HUES6 (cell line): ENCODE measurements at regions not wholly inside any gene's neighbourhood (a gene's known extent, or its start where the extent isn't known, plus 50 kb on each side); places are given as distances from the start of the nearest gene placed in this dataset.
"Not testable (repeated sequence)": the region's sequence is repeated elsewhere in the genome, so short reads cannot be mapped to it uniquely, and the experiment has no call there.

Experiments used
- H3K27ac ChIP-seq: 2 replicates; pipeline ENCODE4 v1.7.0; 2013; ENCODE audit warnings: low read depth, mild to moderate bottlenecking, low read length, inconsistent platforms
- H3K27me3 ChIP-seq: 2 replicates; pipeline ENCODE4 v1.6.1; 2013; ENCODE audit warnings: low read length; ENCODE audit not compliant: control insufficient read depth, insufficient read depth
- H3K36me3 ChIP-seq: 2 replicates; pipeline ENCODE4 v1.6.1; 2013; ENCODE audit warnings: low read length; ENCODE audit not compliant: control insufficient read depth, insufficient read depth
- H3K4me1 ChIP-seq: 2 replicates; pipeline ENCODE4 v1.6.1; 2013; ENCODE audit warnings: low read length; ENCODE audit not compliant: control insufficient read depth, insufficient read depth
- H3K4me3 ChIP-seq: 2 replicates; pipeline ENCODE4 v1.5.1; 2013; ENCODE audit warnings: low read depth, low read length
- H3K9ac ChIP-seq: one replicate; pipeline ENCODE4 v1.6.1; 2013; ENCODE audit warnings: mild to moderate bottlenecking, low read length
- H3K9me3 ChIP-seq: 2 replicates; pipeline ENCODE4 v1.6.1; 2013; ENCODE audit warnings: low read depth, low read length; ENCODE audit not compliant: control insufficient read depth, insufficient read depth

DNA sequence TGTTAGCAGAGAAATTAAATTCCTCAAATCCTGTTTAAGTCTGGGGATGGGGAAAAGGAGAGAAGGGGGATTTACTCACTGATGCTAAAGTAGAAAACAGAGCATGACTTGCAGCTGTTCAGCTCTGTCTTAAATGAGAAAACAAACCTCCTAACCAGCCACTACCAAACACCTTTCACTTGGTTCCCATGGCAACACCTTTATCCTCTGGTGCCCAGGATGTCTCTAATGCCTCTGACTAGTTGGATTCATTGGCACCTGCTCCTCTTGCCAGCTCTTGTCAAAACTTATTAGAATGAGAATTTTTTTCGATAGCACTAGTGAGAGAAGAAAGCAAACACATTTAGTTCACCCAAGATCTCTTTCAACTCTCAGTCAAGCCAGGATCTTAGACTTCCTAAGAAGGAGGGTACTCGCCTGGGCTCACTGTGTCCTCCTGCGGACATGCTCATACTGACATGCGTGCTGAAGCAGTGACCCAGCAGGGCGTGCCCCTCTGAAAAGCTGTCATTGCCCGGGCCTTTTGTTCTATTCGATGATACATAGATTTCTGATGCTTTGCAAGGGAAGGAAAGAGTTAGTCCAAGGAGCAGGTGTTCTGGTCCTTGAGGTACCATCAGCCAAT is 656.0 kb upstream of the CELF4 start:
- Histone ChIP-seq H3K27me3 (no peaks in the 10 kb centered on the region), H3K27ac (no peak overlapping the region), H3K9ac (no peak overlapping the region), H3K4me3 (no peak overlapping the region), H3K9me3 (no peaks in the 10 kb centered on the region), H3K4me1 (no peaks in the 10 kb centered on the region), H3K36me3 (no peaks in the 10 kb centered on the region)

- Histone ChIP-seq H3K9ac (no peak overlapping the region), H3K4me3 (no peak overlapping the region), H3K9me3 (no peaks in the 10 kb centered on the region), H3K36me3 (no peaks in the 10 kb centered on the region), H3K27me3 (no peaks in the 10 kb centered on the region), H3K27ac (no peak overlapping the region), H3K4me1 (peaks cover 13% of the 10 kb centered on the region; the same call in 1 of the 2 replicates)
Measured at GRCh38 chr18:38198956-38199355, 633.4 kb upstream of the CELF4 start.

DNA sequence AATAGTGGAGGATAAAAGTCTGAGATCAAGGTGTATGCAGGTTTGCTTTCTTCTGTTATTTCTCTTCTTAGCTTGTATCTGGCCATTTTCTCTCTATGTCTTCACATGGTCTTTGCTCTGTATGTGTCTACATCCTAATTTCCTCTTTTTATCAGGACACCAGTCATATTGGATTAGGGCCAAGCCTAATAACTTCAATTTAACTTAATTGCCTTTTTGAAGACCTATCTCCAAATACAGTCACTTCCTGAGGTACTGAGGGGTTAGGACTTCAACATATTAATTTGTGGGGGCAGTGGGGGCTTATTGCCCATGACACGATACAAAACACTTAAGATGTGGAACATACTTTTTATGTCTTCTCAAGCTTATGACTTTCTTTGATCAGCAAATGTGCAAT is 632.9 kb upstream of the CELF4 start:
- no peak overlapping the region for H3K27ac ChIP-seq
- H3K9ac ChIP-seq: no peak overlapping the region
- no peaks in the 10 kb centered on the region for H3K9me3 ChIP-seq
- no peak overlapping the region for H3K4me3 ChIP-seq
- no peaks in the 10 kb centered on the region for H3K27me3 ChIP-seq
- no peaks in the 10 kb centered on the region for H3K36me3 ChIP-seq
- peaks cover 13% of the 10 kb centered on the region; the same call in 1 of the 2 replicates for H3K4me1 ChIP-seq

DNA sequence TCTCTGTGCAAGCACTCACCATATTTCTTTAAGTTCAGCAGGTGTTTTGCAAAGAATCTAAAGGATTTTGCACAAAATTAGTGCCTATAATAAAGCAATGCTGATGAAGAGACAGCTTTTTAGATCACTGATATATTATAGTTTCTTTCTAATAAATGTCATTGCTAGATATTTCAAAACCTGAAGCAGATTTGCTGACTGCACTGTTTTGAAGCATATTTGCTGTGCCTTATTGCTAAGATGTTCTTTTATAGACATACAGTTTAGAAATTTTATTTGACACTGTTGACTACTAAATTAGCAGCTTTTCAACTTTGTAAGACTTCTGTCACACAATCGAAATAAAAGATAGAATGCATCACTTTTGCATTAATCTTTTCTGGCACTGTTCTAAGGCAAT is 620.9 kb upstream of the CELF4 start:
- Histone ChIP-seq H3K36me3 (no peaks in the 10 kb centered on the region), H3K27ac (no peak overlapping the region), H3K27me3 (no peaks in the 10 kb centered on the region), H3K4me3 (no peak overlapping the region), H3K9me3 (peaks cover 5% of the 10 kb centered on the region; the same call in 1 of the 2 replicates), H3K9ac (no peak overlapping the region), H3K4me1 (no peaks in the 10 kb centered on the region)

GRCh38 chr18:38174594-38174993 is 609.0 kb upstream of the CELF4 start:
- H3K4me3 ChIP-seq: no peak overlapping the region
- H3K4me1 ChIP-seq: no peaks in the 10 kb centered on the region; the same call in 1 of the 2 replicates
- no peaks in the 10 kb centered on the region for H3K36me3 ChIP-seq
- H3K27ac ChIP-seq: no peak overlapping the region
- H3K27me3 ChIP-seq: no peaks in the 10 kb centered on the region
- no peak overlapping the region for H3K9ac ChIP-seq
- no peaks in the 10 kb centered on the region for H3K9me3 ChIP-seq

DNA sequence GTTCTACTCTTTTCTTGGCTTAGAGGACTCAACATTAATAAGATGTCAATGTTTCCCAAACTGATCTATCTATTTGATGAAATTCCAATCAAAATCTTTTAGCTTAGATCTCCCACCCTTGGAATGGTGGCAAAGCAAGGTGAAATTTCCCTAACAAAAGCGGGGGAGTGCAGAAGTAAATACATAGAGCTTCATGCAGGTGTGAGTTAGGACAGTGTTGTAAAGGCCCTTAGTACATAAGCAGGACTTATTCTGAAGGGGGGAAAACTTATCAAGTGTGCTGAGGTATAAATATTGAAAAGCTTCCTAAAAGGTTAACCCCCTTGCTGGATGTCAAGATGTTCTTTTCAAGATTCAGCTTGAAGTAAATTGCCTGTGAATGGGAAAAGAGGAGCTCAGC is 608.6 kb upstream of the CELF4 start:
- Histone ChIP-seq H3K27me3 (no peaks in the 10 kb centered on the region), H3K9ac (no peak overlapping the region), H3K36me3 (no peaks in the 10 kb centered on the region), H3K4me1 (no peaks in the 10 kb centered on the region; the same call in 1 of the 2 replicates), H3K27ac (no peak overlapping the region), H3K9me3 (no peaks in the 10 kb centered on the region), H3K4me3 (no peak overlapping the region)

- no peaks in the 10 kb centered on the region for H3K27me3 ChIP-seq
- no peaks in the 10 kb centered on the region; the same call in 1 of the 2 replicates for H3K4me1 ChIP-seq
- H3K4me3 ChIP-seq: no peak overlapping the region
- H3K27ac ChIP-seq: no peak overlapping the region
- H3K9me3 ChIP-seq: no peaks in the 10 kb centered on the region
- H3K9ac ChIP-seq: no peak overlapping the region
- H3K36me3 ChIP-seq: no peaks in the 10 kb centered on the region
Measured at GRCh38 chr18:38170845-38171244, 605.2 kb upstream of the CELF4 start.

GRCh38 chr18:38167623-38168022 is 602.0 kb upstream of the CELF4 start:
- Histone ChIP-seq H3K36me3 (no peaks in the 10 kb centered on the region), H3K9ac (no peak overlapping the region), H3K27me3 (no peaks in the 10 kb centered on the region), H3K4me3 (no peak overlapping the region), H3K9me3 (no peaks in the 10 kb centered on the region), H3K4me1 (no peaks in the 10 kb centered on the region), H3K27ac (no peak overlapping the region)

- H3K36me3 ChIP-seq, H3K4me3 ChIP-seq, H3K27me3 ChIP-seq, H3K9me3 ChIP-seq, H3K9ac ChIP-seq, H3K27ac ChIP-seq, H3K4me1 ChIP-seq: not testable (repeated sequence)
Measured at GRCh38 chr18:38153116-38153515, 587.5 kb upstream of the CELF4 start.

GRCh38 chr18:38116716-38117115 is 551.1 kb upstream of the CELF4 start:
- Histone ChIP-seq H3K9me3 (no peaks in the 10 kb centered on the region), H3K27ac (no peak overlapping the region)

DNA sequence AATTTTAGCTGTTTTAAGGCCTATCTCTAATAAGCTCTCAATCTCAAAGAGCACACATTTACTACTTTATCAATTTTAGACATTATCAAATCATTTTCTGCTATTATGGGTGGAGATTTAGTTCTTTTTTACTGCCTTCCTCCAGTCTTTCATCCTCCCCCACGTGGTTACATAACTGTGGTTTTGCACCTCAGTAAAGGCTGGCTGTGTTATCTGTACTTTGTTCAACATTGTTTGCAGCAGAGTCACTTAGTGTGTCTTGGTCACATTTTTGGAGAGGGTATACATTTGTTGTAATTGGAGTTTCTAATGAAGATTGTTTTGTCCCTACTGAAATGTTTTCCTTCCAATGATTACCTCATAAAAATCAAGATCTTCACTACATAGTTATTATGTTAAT is 549.6 kb upstream of the CELF4 start:
- no peaks in the 10 kb centered on the region for H3K4me1 ChIP-seq

More at GRCh38 chr18:38116716-38117115, 551.1 kb upstream of the CELF4 start:
- Histone ChIP-seq H3K9ac (no peak overlapping the region), H3K4me3 (no peak overlapping the region), H3K27me3 (no peaks in the 10 kb centered on the region), H3K36me3 (no peaks in the 10 kb centered on the region), H3K4me1 (no peaks in the 10 kb centered on the region)

More for the DNA sequence above, 549.6 kb upstream of the CELF4 start:
- Histone ChIP-seq H3K4me3 (no peak overlapping the region), H3K36me3 (no peaks in the 10 kb centered on the region), H3K27me3 (no peaks in the 10 kb centered on the region), H3K27ac (no peak overlapping the region), H3K9me3 (no peaks in the 10 kb centered on the region), H3K9ac (no peak overlapping the region)
